ENCODE measurements at regions not wholly inside any gene's neighbourhood (a gene's known extent, or its start where the extent isn't known, plus 50 kb on each side); places are given as distances from the start of the nearest gene placed in this dataset.

GRCh38 chr5:162334944-162335343, 267.4 kb downstream of the GABRG2 start:
- Histone ChIP-seq H3K4me2 (ENCODE audit: control insufficient read depth, extremely low read depth, insufficient read depth, low read depth, low read length) (no peak overlapping the region), H3K9ac (ENCODE audit: control insufficient read depth, extremely low read depth, insufficient read depth, low read length) (no peak overlapping the region), H3K27me3 (ENCODE audit: control insufficient read depth, extremely low read depth, insufficient read depth, low read length) (no peaks in the 10 kb centered on the region), H3K36me3 (ENCODE audit: control insufficient read depth in 2 of 2, extremely low read depth in 1 of 2, insufficient read depth in 2 of 2, low read length in 2 of 2) (no peaks in the 10 kb centered on the region), H3K9me1 (ENCODE audit: control insufficient read depth, extremely low read depth, insufficient read depth, low read length) (no peaks in the 10 kb centered on the region), H3K27ac (ENCODE audit: control insufficient read depth, insufficient read depth, low read length) (no peak overlapping the region), H2AFZ (ENCODE audit: control insufficient read depth, low read length) (no peak overlapping the region), H4K20me1 (ENCODE audit: control insufficient read depth, extremely low read depth, insufficient read depth, low read length) (no peaks in the 10 kb centered on the region), H3K4me1 (ENCODE audit: control insufficient read depth, extremely low read depth, insufficient read depth, low read length) (no peaks in the 10 kb centered on the region), H3K79me2 (ENCODE audit: control insufficient read depth, insufficient read depth, low read length) (no peaks in the 10 kb centered on the region), H3K4me3 (ENCODE audit: control insufficient read depth in 2 of 3, extremely low read depth in 1 of 3, insufficient read depth in 2 of 3, low read depth in 1 of 3, low read length in 3 of 3) (no peak overlapping the region), H3K9me3 (ENCODE audit: control insufficient read depth, low read depth, low read length) (no peaks in the 10 kb centered on the region)
- no peak for DNase-seq (ENCODE audit: low read depth, low spot score)
- FAIRE-seq: no peak
- TF ChIP-seq CTCF (optimal IDR thresholded peaks at IDR 0.05 in 1 of 3, IDR thresholded peaks at IDR 0.05 in 1 of 3, conservative IDR thresholded peaks at IDR 0.05 in 1 of 3; ENCODE audit: extremely low read depth in 1 of 3, insufficient read depth in 2 of 3, low read length in 3 of 3) (no peak), EZH2 (IDR thresholded peaks at IDR 0.05; ENCODE audit: low read length) (no peak)
- dilution Hi-C loops (cut with MboI; ENCODE audit: extremely low pct_ligation_motif_present, low sequenced_read_pairs): no loop called here

- Histone ChIP-seq H3K36me3 (ENCODE audit: control insufficient read depth in 2 of 2, extremely low read depth in 1 of 2, insufficient read depth in 2 of 2, low read length in 2 of 2) (no peaks in the 10 kb centered on the region), H3K9ac (ENCODE audit: control insufficient read depth, extremely low read depth, insufficient read depth, low read length) (no peak overlapping the region), H3K9me1 (ENCODE audit: control insufficient read depth, extremely low read depth, insufficient read depth, low read length) (no peaks in the 10 kb centered on the region), H3K4me2 (ENCODE audit: control insufficient read depth, extremely low read depth, insufficient read depth, low read depth, low read length) (no peak overlapping the region), H3K4me1 (ENCODE audit: control insufficient read depth, extremely low read depth, insufficient read depth, low read length) (no peaks in the 10 kb centered on the region), H4K20me1 (ENCODE audit: control insufficient read depth, extremely low read depth, insufficient read depth, low read length) (no peaks in the 10 kb centered on the region), H3K79me2 (ENCODE audit: control insufficient read depth, insufficient read depth, low read length) (no peaks in the 10 kb centered on the region), H3K4me3 (ENCODE audit: control insufficient read depth in 2 of 3, extremely low read depth in 1 of 3, insufficient read depth in 2 of 3, low read depth in 1 of 3, low read length in 3 of 3) (no peak overlapping the region), H3K9me3 (ENCODE audit: control insufficient read depth, low read depth, low read length) (no peaks in the 10 kb centered on the region), H3K27me3 (ENCODE audit: control insufficient read depth, extremely low read depth, insufficient read depth, low read length) (no peaks in the 10 kb centered on the region), H3K27ac (ENCODE audit: control insufficient read depth, insufficient read depth, low read length) (no peak overlapping the region), H2AFZ (ENCODE audit: control insufficient read depth, low read length) (no peak overlapping the region)
- no peak for DNase-seq (ENCODE audit: low read depth, low spot score)
- dilution Hi-C loops (cut with MboI; ENCODE audit: extremely low pct_ligation_motif_present, low sequenced_read_pairs): no loop called here
- TF ChIP-seq EZH2 (IDR thresholded peaks at IDR 0.05; ENCODE audit: low read length): no peak
- TF ChIP-seq CTCF (optimal IDR thresholded peaks at IDR 0.05 in 1 of 3, IDR thresholded peaks at IDR 0.05 in 1 of 3, conservative IDR thresholded peaks at IDR 0.05 in 1 of 3; ENCODE audit: extremely low read depth in 1 of 3, insufficient read depth in 2 of 3, low read length in 3 of 3): no peak
- no peak for FAIRE-seq
Measured at GRCh38 chr5:162360373-162360931, 292.9 kb downstream of the GABRG2 start.

All from keratinocyte (primary cell).